ENCODE measurements at regions not wholly inside any gene's neighbourhood (a gene's known extent, or its start where the extent isn't known, plus 50 kb on each side); places are given as distances from the start of the nearest gene placed in this dataset.

DNA sequence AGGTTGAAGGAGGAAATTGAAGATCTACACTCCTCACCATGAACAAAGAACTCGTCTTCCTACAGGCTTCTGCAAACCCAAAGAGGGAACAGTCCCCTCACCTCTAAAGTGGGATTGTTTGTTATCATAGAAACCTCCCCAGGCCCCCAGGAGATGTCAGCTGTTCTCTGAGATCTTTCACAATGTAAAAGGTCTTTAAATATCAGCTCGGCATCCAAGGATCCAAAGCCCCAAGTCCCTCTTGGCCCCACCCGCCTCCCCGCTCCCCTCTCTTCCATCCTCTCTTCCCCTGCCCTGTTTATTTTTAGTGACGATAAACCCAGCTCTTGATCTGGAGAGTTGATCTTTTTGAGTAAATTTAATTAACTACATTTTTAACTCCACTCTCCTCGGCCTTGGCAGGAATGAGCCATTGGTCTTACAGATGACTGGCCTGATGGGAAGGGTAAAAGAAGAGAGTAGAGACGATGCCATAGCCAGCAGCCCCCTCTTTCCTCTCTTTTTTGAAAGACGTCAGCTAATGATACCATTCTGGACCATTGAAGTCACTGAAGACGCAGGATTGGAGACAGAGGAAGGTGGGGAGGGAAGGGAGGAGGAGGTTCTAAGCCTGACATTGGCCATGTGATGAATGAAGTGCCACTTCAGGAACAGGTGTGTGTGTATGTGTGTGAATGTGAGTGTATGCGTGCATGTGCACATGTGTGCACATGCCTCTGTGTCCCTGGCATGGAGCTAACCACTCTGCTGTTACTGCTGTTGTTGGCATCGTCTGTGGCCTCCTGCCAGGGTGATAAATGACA, 521.8 kb downstream of the NTRK3 start:
- no peak overlapping the region for H3K27ac ChIP-seq (ENCODE audit: insufficient read depth, low read length)
- no peaks in the 10 kb centered on the region for H3K4me1 ChIP-seq (ENCODE audit: control insufficient read depth, extremely low read depth, insufficient read depth, low read length)
- TF ChIP-seq, protein P1, sequence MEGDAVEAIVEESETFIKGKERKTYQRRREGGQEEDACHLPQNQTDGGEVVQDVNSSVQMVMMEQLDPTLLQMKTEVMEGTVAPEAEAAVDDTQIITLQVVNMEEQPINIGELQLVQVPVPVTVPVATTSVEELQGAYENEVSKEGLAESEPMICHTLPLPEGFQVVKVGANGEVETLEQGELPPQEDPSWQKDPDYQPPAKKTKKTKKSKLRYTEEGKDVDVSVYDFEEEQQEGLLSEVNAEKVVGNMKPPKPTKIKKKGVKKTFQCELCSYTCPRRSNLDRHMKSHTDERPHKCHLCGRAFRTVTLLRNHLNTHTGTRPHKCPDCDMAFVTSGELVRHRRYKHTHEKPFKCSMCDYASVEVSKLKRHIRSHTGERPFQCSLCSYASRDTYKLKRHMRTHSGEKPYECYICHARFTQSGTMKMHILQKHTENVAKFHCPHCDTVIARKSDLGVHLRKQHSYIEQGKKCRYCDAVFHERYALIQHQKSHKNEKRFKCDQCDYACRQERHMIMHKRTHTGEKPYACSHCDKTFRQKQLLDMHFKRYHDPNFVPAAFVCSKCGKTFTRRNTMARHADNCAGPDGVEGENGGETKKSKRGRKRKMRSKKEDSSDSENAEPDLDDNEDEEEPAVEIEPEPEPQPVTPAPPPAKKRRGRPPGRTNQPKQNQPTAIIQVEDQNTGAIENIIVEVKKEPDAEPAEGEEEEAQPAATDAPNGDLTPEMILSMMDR (conservative IDR thresholded peaks at IDR 0.05 in 1 of 2, IDR thresholded peaks at IDR 0.05 in 1 of 2; ENCODE audit: low read depth in 1 of 2, low read length in 2 of 2): no peak
- TF ChIP-seq EZH2 (IDR thresholded peaks at IDR 0.05; ENCODE audit: low read length, missing control alignments): no peak
- no peak overlapping the region for H3K9ac ChIP-seq (ENCODE audit: insufficient read depth, low read length)
- no peaks in the 10 kb centered on the region for H4K20me1 ChIP-seq (ENCODE audit: control insufficient read depth, extremely low read depth, insufficient read depth, low read length)
- no peak overlapping the region for H2AFZ ChIP-seq (ENCODE audit: low read length)
- H3K36me3 ChIP-seq (ENCODE audit: control insufficient read depth, insufficient read depth, low read length): no peaks in the 10 kb centered on the region
- H3K79me2 ChIP-seq (ENCODE audit: control insufficient read depth, insufficient read depth, low read length): no peaks in the 10 kb centered on the region
- H3K9me3 ChIP-seq (ENCODE audit: control insufficient read depth, insufficient read depth, low read depth, low read length): no peaks in the 10 kb centered on the region
- no peak overlapping the region for H3K4me2 ChIP-seq (ENCODE audit: extremely low read depth, insufficient read depth, low read length)
- no peak for DNase-seq (ENCODE audit: low read depth in 2 of 2)
- H3K27me3 ChIP-seq (ENCODE audit: control insufficient read depth, insufficient read depth, low read length): no peaks in the 10 kb centered on the region
- H3K4me3 ChIP-seq (replicated peaks in 1 of 4; ENCODE audit: control extremely low read depth in 1 of 4, insufficient read depth in 1 of 4, low read depth in 3 of 4, low read length in 4 of 4): no peak overlapping the region

DNA sequence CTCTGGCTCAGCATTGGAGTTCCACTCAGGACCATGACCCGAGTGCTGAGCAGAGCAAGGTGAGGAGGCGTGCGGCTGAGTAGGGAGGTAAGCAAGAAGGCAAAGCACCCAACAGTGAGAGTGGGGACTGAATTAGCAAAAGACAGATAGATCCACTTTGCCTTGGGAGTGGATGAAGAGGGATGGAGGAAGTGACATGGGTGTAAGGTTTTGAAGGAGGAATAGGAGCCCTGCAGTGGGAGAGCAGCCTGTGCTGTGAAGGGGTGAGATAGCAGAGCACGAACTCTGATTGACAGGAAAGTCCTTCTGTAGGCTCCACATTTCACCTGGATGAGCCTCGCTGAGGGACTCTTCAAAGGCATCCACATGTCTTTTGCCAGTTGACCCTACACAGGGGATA, 522.6 kb downstream of the NTRK3 start:
- DNase-seq (ENCODE audit: low read depth in 2 of 2): no peak
- Histone ChIP-seq H4K20me1 (ENCODE audit: control insufficient read depth, extremely low read depth, insufficient read depth, low read length) (no peaks in the 10 kb centered on the region), H3K79me2 (ENCODE audit: control insufficient read depth, insufficient read depth, low read length) (no peaks in the 10 kb centered on the region), H3K27ac (ENCODE audit: insufficient read depth, low read length) (no peak overlapping the region), H3K4me3 (replicated peaks in 1 of 4; ENCODE audit: control extremely low read depth in 1 of 4, insufficient read depth in 1 of 4, low read depth in 3 of 4, low read length in 4 of 4) (no peak overlapping the region), H3K36me3 (ENCODE audit: control insufficient read depth, insufficient read depth, low read length) (no peaks in the 10 kb centered on the region), H3K27me3 (ENCODE audit: control insufficient read depth, insufficient read depth, low read length) (no peaks in the 10 kb centered on the region), H3K4me2 (ENCODE audit: extremely low read depth, insufficient read depth, low read length) (no peak overlapping the region), H3K4me1 (ENCODE audit: control insufficient read depth, extremely low read depth, insufficient read depth, low read length) (no peaks in the 10 kb centered on the region), H3K9me3 (ENCODE audit: control insufficient read depth, insufficient read depth, low read depth, low read length) (no peaks in the 10 kb centered on the region), H2AFZ (ENCODE audit: low read length) (no peak overlapping the region), H3K9ac (ENCODE audit: insufficient read depth, low read length) (no peak overlapping the region)
- TF ChIP-seq, protein P1 (conservative IDR thresholded peaks at IDR 0.05 in 1 of 2, IDR thresholded peaks at IDR 0.05 in 1 of 2; ENCODE audit: low read depth in 1 of 2, low read length in 2 of 2): no peak
- no peak for TF ChIP-seq EZH2 (IDR thresholded peaks at IDR 0.05; ENCODE audit: low read length, missing control alignments)

DNA sequence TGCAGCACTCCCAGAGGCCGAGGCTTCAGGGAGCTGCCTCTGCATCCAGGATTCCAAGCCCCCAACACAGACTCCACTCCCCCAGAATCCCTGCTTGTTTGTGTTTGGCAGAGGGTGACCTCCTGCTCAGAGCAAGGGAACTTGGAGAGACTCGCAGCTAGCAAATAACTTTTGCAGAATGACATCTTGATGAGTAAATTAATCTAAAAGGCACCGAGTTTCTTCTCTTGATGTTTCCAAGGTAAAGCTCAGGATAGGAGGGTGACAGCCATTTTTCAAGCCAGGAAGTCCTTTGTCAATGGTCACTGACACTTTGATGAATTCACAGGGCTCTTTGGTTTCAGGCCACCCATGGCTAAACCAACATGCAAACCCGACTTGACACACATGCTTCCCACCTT, 523.0 kb downstream of the NTRK3 start:
- no peaks in the 10 kb centered on the region for H3K79me2 ChIP-seq (ENCODE audit: control insufficient read depth, insufficient read depth, low read length)
- H3K27me3 ChIP-seq (ENCODE audit: control insufficient read depth, insufficient read depth, low read length): no peaks in the 10 kb centered on the region
- no peak overlapping the region for H3K27ac ChIP-seq (ENCODE audit: insufficient read depth, low read length)
- no peak overlapping the region for H3K4me2 ChIP-seq (ENCODE audit: extremely low read depth, insufficient read depth, low read length)
- no peaks in the 10 kb centered on the region for H3K4me1 ChIP-seq (ENCODE audit: control insufficient read depth, extremely low read depth, insufficient read depth, low read length)
- H3K9ac ChIP-seq (ENCODE audit: insufficient read depth, low read length): no peak overlapping the region
- TF ChIP-seq, protein P1 (conservative IDR thresholded peaks at IDR 0.05 in 1 of 2, IDR thresholded peaks at IDR 0.05 in 1 of 2; ENCODE audit: low read depth in 1 of 2, low read length in 2 of 2): no peak
- TF ChIP-seq EZH2 (IDR thresholded peaks at IDR 0.05; ENCODE audit: low read length, missing control alignments): no peak
- H2AFZ ChIP-seq (ENCODE audit: low read length): no peak overlapping the region
- H3K4me3 ChIP-seq (replicated peaks in 1 of 4; ENCODE audit: control extremely low read depth in 1 of 4, insufficient read depth in 1 of 4, low read depth in 3 of 4, low read length in 4 of 4): no peak overlapping the region
- DNase-seq (ENCODE audit: low read depth in 2 of 2): no peak
- no peaks in the 10 kb centered on the region for H4K20me1 ChIP-seq (ENCODE audit: control insufficient read depth, extremely low read depth, insufficient read depth, low read length)
- H3K36me3 ChIP-seq (ENCODE audit: control insufficient read depth, insufficient read depth, low read length): no peaks in the 10 kb centered on the region
- H3K9me3 ChIP-seq (ENCODE audit: control insufficient read depth, insufficient read depth, low read depth, low read length): no peaks in the 10 kb centered on the region
